Heart left ventricle (tissue), 16 donors: ENCODE measurements at regions not wholly inside any gene's neighbourhood (a gene's known extent, or its start where the extent isn't known, plus 50 kb on each side); places are given as distances from the start of the nearest gene placed in this dataset.
A peak's percentile ranks its signal among the peaks of the same experiment; 100 is the strongest.
"Not testable (repeated sequence)": the region's sequence is repeated elsewhere in the genome, so short reads cannot be mapped to it uniquely, and the experiment has no call there.

Source experiments
- ATAC-seq, 4 donors: fragments of 200-7000 bp; cut with Tn5 transposase; one replicate each; pipeline ENCODE4 v1.9.1; 2020 to 2022; ENCODE audit warnings: moderate library complexity in 4 of 4, mild to moderate bottlenecking in 3 of 4, moderate number of reproducible peaks in 1 of 4
- DNase-seq, 5 donors: peaks; one replicate each; pipeline ENCODE4 v3.0.0-alpha.2; 2020
- H3K27ac ChIP-seq, 12 donors: fragments of 200-600 bp; sonication (generic) in 4 of 12; one replicate each; pipeline versions ENCODE4 v1.5.0 to v1.8.0; 2016 to 2022; ENCODE audit warnings: mild to moderate bottlenecking in 2 of 12
- H3K27me3 ChIP-seq, 9 donors: fragments of 200-600 bp; sonication (generic) in 2 of 9; one replicate each; pipeline versions ENCODE4 v1.5.1 to v1.8.0; 2016 to 2022; ENCODE audit warnings: mild to moderate bottlenecking in 3 of 9
- H3K36me3 ChIP-seq, 9 donors: fragments of 200-600 bp; sonication (generic) in 2 of 9; one replicate each; pipeline versions ENCODE4 v1.5.0 to v1.8.0; 2018 to 2022; ENCODE audit warnings: mild to moderate bottlenecking in 2 of 9
- H3K4me1 ChIP-seq, 12 donors: fragments of 200-600 bp; sonication (generic) in 4 of 12; one replicate each; pipeline versions ENCODE4 v1.5.0 to v1.8.0; 2016 to 2022; ENCODE audit warnings: mild to moderate bottlenecking in 3 of 12
- H3K4me3 ChIP-seq, 12 donors: fragments of 200-600 bp; sonication (generic) in 4 of 12; one replicate each; pipeline versions ENCODE4 v1.5.0 to v1.8.0; 2017 to 2022; ENCODE audit warnings: mild to moderate bottlenecking in 9 of 12, moderate library complexity in 4 of 12
- H3K9me3 ChIP-seq, 12 donors: fragments of 200-600 bp; sonication (generic) in 4 of 12; one replicate each; pipeline versions ENCODE4 v1.5.0 to v1.8.0; 2016 to 2022; ENCODE audit warnings: mild to moderate bottlenecking in 1 of 12
- POLR2A ChIP-seq, 2 donors: fragments of 450-650 bp; IDR thresholded peaks; one replicate each; pipeline ENCODE4 v1.6.1; 2017; ENCODE audit warnings: antibody characterized with exemption in 2 of 2, mild to moderate bottlenecking in 2 of 2, moderate library complexity in 2 of 2
- WGBS, 4 donors: extraction: QIAGEN DNeasy Blood & Tissue Kit in 2 of 4; methylation state at CpG; one replicate each; pipeline versions ENCODE4 v1.1.5 to v1.1.7; 2013 to 2018; 5-methylcytosine and 5-hydroxymethylcytosine counted together
- intact Hi-C, 10 donors: fragments of 100-400 bp; cut with DNase I; formaldehyde crosslinking; loops; one replicate each; pipeline versions ENCODE4 v1.11.1 to v1.14.2; 2022
- TF ChIP-seq, protein P1 (sequence below), 12 donors: fragments of 200-600 bp; sonication (generic) in 4 of 12; IDR thresholded peaks; one replicate each; pipeline versions ENCODE4 v1.5.0 to v1.8.0; 2018 to 2022; ENCODE audit warnings: antibody characterized with exemption in 12 of 12, mild to moderate bottlenecking in 5 of 12
- donor health status: ischemic (EF 13 %, LVEDD 7.1; RV severe dilation, severe dysfunction).
- donor health status: healthy with polysubstance abuse.
- donor health status: DM: no; HTN: yes; CAD: no.
- donor health status: DM: no; HTN: no; CAD: no.
- donor health status: ischemic (EF 25% LVEDD 6.9; RV normal size, moderate dysfunction).
- donor health status: ischemic (EF 25% LVEDD 5.7; RV mildly dilated, moderate dysfunction).
- donor health status: healthy.
- donor health status: DM: yes; HTN: yes; CAD: no.
- donor health status: ischemic (EF 35%, LVEDD 5.7; RV mildly dilated, moderate dysfunction).
- donor health status: nonischemic (EF 11% LVEDD 7.7; RV severe dilation, severe dysfunction).
- donor health status: DM: yes; HTN: yes; CAD: no.
- donor health status: PGD.
- donor health status: ischemic (EF 29% LVEDD 5.4; RV normal size, mild dysfunction).
- donor health status: nonischemic (EF 23%, LVEDD 6.1; RV moderate dilation, normal function).

DNA sequence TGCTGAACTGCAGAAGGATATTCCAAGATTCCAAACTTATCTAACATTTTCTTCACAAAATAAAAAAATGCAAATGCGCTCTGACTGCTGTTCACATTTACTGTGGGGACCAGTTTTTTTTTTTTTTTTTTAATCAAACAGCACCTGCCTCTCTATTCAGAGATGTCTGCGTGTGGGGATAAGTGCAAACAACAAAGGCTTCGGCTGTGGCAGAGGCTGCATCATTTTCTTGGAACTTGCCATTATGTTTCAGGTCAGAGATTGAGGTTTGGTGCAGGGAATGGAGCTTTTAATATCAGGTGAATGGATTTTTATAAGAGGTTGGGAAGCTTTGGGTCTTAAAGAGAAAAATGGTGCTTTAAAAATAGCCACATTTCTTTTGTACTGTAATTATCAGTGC, 78.2 kb upstream of the TET2 start:
- no peak overlapping the region for H3K27ac ChIP-seq
- no peaks in the 10 kb centered on the region for H3K9me3 ChIP-seq
- H3K27me3 ChIP-seq: no peaks in the 10 kb centered on the region
- 74 to 78% (median 77%) methylated on average over 3 of the region's 3 CpGs for WGBS, 4 donors
- H3K36me3 ChIP-seq: no peaks in the 10 kb centered on the region
- no peak overlapping the region for H3K4me3 ChIP-seq
- intact Hi-C loops: no loop called here
- ATAC-seq (no peak), DNase-seq (no peak)
- no peaks in the 10 kb centered on the region for H3K4me1 ChIP-seq
- TF ChIP-seq, protein P1, sequence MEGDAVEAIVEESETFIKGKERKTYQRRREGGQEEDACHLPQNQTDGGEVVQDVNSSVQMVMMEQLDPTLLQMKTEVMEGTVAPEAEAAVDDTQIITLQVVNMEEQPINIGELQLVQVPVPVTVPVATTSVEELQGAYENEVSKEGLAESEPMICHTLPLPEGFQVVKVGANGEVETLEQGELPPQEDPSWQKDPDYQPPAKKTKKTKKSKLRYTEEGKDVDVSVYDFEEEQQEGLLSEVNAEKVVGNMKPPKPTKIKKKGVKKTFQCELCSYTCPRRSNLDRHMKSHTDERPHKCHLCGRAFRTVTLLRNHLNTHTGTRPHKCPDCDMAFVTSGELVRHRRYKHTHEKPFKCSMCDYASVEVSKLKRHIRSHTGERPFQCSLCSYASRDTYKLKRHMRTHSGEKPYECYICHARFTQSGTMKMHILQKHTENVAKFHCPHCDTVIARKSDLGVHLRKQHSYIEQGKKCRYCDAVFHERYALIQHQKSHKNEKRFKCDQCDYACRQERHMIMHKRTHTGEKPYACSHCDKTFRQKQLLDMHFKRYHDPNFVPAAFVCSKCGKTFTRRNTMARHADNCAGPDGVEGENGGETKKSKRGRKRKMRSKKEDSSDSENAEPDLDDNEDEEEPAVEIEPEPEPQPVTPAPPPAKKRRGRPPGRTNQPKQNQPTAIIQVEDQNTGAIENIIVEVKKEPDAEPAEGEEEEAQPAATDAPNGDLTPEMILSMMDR (IDR thresholded peaks at IDR 0.05): no peak
- no peak for TF ChIP-seq POLR2A (IDR thresholded peaks at IDR 0.05)

DNA sequence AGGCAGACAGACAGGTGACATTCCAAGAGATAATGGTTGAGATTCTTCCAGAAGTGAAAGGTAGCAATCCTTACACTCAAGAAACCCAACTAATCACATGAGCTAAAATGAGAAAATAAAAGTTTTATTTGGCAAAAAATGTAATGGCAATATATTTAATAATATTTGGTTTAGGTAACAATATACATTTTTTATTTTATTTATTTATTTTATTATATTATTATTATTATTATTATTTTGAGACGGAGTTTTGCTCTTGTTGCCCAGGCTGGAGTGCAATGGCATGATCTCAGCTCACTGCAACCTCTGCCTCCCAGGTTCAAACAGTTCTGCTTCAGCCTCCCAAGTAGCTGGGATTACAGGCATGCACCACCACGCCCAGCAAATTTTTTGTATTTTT, 74.6 kb upstream of the TET2 start:
- H3K36me3 ChIP-seq, H3K4me1 ChIP-seq, H3K27me3 ChIP-seq, intact Hi-C loops, ATAC-seq, H3K27ac ChIP-seq, DNase-seq, H3K9me3 ChIP-seq, H3K4me3 ChIP-seq: not testable (repeated sequence)
- 86 to 93% (median 92%) methylated on average over 2 of the region's 2 CpGs for WGBS, 4 donors

DNA sequence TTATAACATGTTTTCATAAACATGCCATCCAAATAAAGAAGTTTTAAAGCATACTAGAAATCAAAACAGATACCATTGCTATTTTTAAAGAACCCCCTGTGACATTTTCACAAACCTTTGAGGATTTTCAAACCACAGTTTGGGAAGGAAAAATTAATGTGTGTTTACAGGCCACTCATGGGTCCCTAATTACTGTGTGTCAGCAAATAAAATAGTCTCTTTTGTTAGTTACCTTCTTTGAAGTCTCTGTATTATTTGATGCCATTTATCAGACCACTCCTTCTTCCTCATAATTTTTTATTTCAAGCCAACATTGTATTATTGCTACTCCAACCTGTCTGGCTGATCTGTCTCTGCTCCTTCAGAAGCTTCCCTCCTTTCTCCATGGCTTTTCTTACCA, 72.6 kb upstream of the TET2 start:
- H3K4me1 ChIP-seq: no peaks in the 10 kb centered on the region
- no peak overlapping the region for H3K4me3 ChIP-seq
- H3K27me3 ChIP-seq: no peaks in the 10 kb centered on the region
- no peak for ATAC-seq
- H3K9me3 ChIP-seq: no peaks in the 10 kb centered on the region
- intact Hi-C loops: no loop called here
- H3K27ac ChIP-seq: no peak overlapping the region
- TF ChIP-seq, protein P1 (IDR thresholded peaks at IDR 0.05): no peak
- no peak for TF ChIP-seq POLR2A (IDR thresholded peaks at IDR 0.05)
- H3K36me3 ChIP-seq: no peaks in the 10 kb centered on the region
- no peak for DNase-seq

DNA sequence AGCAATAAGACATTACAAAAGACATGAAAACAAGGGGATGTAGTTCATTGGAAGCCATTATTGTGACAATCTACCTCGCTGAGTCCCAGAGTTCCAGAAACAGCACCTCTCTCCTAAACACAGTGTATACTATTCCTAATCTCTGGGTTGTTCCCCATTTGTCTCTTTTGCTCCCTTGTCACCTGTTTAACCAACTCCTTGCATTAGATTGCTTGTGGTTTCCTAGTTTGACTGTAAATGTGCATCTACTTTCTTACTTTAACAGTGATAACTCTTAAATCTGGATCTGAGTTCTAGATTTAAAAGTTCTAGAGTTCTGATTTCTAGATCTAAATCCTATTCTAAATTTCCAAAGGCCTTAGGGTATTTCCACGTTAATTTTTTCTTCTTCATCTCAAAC, 71.6 kb upstream of the TET2 start:
- Histone ChIP-seq H3K27me3 (no peaks in the 10 kb centered on the region), H3K27ac (no peak overlapping the region), H3K36me3 (no peaks in the 10 kb centered on the region), H3K4me3 (no peak overlapping the region), H3K9me3 (no peaks in the 10 kb centered on the region), H3K4me1 (no peaks in the 10 kb centered on the region)
- no peak for TF ChIP-seq POLR2A (IDR thresholded peaks at IDR 0.05)
- TF ChIP-seq, protein P1 (IDR thresholded peaks at IDR 0.05): no peak
- ATAC-seq (no peak), DNase-seq (no peak)
- 63 to 83% (median 70%) methylated on average over 2 of the region's 2 CpGs for WGBS, 4 donors
- intact Hi-C loops: no loop called here

DNA sequence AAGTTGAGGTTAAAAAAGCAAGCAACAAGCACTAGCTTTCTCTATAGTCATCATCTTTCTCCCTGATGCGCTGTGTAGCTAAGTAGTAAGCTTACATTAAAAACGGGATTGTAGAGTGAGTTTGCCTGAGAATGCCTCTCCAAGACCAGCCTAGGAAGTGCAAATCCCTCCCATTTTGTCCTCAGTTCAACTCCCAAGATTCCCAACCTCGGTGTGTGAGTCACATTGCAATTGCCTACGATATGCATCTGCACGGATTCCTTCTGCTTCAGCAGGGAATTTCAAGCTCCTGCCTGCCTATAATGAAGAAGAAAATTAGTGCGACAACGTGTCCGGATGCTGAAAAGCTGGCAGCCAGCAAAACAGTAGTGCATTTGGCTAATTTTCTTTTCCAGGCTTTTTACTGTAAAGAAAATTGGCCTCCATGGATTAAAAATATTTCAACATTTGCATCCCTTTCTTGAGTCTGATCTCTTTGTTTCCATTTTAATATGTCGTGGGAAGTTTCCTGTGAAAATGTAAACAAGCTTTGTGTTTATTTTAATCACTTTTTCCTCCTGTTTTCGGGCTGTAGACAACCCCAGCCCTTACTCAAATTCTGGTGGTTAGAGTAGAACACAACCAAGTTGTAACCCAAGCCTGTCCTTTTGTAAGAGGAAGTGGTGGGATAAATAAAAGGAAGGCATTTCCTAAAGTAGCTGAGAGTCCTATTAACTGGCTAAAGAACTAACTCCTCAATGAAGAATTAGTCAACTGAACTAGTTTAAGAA, 58.4 kb upstream of the TET2 start:
- Histone ChIP-seq H3K9me3 (no peaks in the 10 kb centered on the region), H3K36me3 (no peaks in the 10 kb centered on the region), H3K27me3 (no peaks in the 10 kb centered on the region), H3K27ac (peak overlapping the region in 3 of 12 donors; percentile 33 to 38 (median 33)), H3K4me1 (peaks cover 0 to 16% (median 3%) of the 10 kb centered on the region in 12 donors), H3K4me3 (peak overlapping the region in 2 of 12 donors; percentile 14 to 24)
- no peak for TF ChIP-seq POLR2A (IDR thresholded peaks at IDR 0.05)
- TF ChIP-seq, protein P1 (IDR thresholded peaks at IDR 0.05): no peak
- DNase-seq (peak in 1 of 5 donors; percentile 14), ATAC-seq (peak in 3 of 4 donors; percentile 48 to 78 (median 72))
- 20 to 35% (median 28%) methylated on average over 10 of the region's 10 CpGs for WGBS, 4 donors
- intact Hi-C loops: no loop called here
